HG03060 (cell line): ENCODE measurements at regions not wholly inside any gene's neighbourhood (a gene's known extent, or its start where the extent isn't known, plus 50 kb on each side); places are given as distances from the start of the nearest gene placed in this dataset.

Experiments
- ATAC-seq: cut with Tn5 transposase; IDR thresholded peaks from one replicate; pipeline ENCODE4 v1.9.1; 2021; ENCODE audit warnings: low read depth, moderate number of reproducible peaks; ENCODE audit not compliant: unreplicated experiment

GRCh38 chr4:136277741-136278140, 1254.6 kb downstream of the PCDH18 start:
- ATAC-seq: no peak

- no peak for ATAC-seq
These were observed 1285.4 kb downstream of the PCDH18 start for GRCh38 chr4:136246876-136247275.

GRCh38 chr4:136241221-136241986, 1290.9 kb downstream of the PCDH18 start:
- no peak for ATAC-seq

GRCh38 chr4:136227315-136227714, 1305.0 kb downstream of the PCDH18 start:
- ATAC-seq: no peak

GRCh38 chr4:136219592-136220125, 1312.6 kb downstream of the PCDH18 start:
- ATAC-seq: no peak

DNA sequence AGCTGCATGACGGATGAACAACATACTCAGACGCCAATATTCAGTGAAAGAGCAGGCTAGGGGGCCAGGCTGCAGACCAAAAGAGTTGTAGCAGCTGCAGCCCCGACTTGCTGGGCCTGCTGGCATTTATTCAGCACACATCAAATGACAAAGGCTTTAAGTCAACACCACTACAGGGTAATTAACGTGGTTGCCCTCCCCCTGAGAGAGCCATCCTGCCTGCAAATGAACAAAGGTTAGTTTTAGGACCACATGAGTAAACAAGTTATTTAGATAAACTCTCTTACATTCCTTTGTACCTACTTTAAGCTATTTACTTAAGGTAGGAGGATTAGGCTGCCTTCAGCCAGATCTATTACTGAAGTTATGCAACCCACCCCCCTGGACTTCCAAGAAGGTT, 1329.1 kb downstream of the PCDH18 start:
- ATAC-seq: no peak

GRCh38 chr4:136198358-136198757, 1333.9 kb downstream of the PCDH18 start:
- no peak for ATAC-seq

DNA sequence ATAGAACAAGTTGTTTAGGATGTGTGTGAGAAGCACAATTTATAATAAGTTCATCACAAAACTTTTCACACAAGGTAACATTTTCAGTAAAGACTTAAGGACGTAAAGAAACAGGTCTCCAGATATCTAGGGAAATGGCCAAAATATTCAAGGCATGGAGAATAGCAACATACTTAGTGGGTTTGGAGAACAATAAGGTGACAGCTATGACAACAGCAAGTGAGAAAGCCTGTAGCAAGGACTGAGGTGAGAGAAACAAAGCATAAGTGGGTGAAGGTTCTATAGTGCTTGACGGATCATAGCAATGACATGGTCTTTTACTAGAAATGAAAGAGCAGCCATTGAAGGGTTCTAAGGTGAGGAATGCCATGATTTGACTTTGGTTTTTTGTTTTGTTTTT, 1337.3 kb downstream of the PCDH18 start:
- no peak for ATAC-seq

GRCh38 chr4:136186650-136187049, 1345.6 kb downstream of the PCDH18 start:
- no peak for ATAC-seq

DNA sequence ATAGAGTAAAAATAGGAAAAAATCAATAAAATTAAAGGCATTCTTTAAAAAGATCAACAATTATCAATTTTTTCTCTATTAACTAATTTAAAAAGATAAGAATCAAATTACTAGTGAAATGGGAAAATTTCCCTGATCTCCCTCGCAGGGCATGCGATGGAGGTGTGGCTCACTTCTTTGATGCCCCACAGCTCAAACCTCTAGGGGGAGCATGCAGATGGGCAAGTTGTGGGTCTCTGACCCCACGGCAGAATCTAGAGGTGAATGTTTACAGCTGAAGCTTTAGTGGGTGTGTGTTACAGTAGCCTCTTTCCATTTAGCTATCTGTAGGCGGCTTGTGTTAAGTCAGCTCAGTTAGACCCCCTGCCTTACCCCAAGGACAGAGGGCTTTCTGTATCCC, 1348.8 kb downstream of the PCDH18 start:
- ATAC-seq: no peak

- ATAC-seq: no peak
These were observed 1375.3 kb downstream of the PCDH18 start for GRCh38 chr4:136156947-136157346.

DNA sequence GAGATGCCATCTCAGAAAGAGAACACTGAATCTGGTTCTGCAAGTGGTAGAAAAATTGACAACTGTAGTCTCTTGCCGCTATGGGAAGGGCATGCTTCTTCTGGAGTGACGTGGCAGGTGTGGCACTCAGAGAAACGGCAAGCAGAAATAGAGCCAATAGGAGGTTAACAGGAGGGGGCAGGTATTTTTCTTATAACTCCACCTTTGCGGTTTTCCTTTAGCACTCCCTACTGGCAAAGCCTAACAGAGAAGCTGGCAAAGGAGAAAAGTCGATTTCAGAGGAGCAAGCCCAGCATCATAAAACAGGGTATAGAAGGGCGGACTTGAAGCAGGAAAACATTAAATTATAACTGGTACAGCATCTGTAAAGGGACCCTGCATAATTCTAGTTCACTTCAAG, 1382.2 kb downstream of the PCDH18 start:
- no peak for ATAC-seq

DNA sequence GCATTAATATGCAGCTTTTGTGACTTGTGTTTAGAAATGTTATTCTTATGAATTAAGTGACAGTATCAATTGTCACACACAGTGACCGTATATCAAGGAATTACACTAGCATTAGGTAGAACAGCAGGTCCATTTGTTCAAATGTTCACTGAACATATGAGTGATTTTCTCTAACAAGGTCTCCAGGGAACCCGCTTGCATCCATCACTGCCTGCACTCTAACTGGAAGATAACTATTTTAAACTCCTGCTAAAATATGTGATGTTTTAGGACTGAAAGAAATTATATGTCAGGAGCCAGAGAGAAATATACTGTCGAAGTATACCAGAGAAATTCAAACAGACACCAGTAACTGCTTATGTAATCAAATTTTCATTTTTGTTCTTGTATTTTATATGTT, 1395.7 kb downstream of the PCDH18 start:
- ATAC-seq: no peak

DNA sequence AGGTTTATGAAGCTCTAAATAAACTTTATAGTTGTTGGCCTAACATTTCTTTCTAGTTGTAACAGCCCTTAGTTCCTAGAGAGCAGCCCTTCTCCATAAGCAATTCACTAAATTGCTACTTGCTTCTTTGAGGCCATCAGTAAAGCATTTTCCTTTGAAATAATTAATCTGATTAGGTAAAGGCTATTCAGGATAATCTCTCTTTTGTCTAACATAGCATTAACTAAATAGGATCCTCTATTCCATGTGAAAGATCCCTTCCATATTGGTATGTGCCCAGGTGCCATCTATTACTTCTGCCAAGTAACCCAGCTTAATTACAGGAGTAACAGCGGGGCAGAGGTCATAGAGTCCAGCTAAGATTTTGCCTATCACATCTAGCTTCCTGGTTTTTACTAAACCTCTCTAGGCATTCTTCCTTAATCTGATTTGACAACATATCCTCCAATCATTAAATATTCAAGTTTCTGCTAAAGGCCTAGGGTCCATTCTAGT, 1408.0 kb downstream of the PCDH18 start:
- no peak for ATAC-seq

- no peak for ATAC-seq
These were observed 1410.9 kb downstream of the PCDH18 start for GRCh38 chr4:136121426-136121825.

DNA sequence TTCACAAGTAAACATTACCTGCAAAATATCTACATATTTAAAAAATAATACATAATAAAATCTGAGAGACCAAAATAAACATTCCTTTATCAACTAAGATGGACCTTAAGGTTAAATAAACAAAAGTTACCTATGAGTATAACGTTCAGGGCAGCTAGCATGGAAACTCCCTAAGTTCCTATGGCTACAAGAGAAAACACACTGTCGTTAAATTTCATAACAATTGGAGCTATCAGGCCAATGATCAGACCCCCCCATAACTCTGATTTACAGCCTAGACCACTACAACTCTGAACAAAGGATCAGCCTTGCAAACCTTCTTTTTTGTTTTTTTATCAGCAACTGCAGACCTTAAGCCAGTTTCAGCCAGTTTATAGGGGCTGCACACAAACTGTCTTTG, 1418.4 kb downstream of the PCDH18 start:
- no peak for ATAC-seq

- no peak for ATAC-seq
These were observed 1420.2 kb downstream of the PCDH18 start for GRCh38 chr4:136112116-136112515.

DNA sequence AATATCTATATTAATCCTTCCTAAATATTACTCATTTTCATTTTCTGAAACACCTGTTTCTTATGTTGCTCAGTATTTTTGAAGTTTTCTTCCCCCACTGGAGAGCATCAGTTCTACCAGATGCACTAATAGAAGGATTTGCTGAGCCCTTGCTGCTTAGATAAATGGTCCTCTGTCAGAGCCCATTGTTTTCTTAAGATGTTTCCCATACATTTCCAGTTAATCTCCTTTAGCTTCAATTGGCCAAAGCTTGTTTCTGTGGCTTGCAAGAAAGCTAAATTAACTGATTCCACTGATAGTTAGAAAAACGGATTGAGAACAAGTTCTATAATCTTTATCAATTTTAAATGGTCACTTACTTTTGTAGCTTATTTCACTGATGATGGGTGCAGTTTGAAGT, 1425.5 kb downstream of the PCDH18 start:
- ATAC-seq: no peak

GRCh38 chr4:136103616-136104015, 1428.7 kb downstream of the PCDH18 start:
- no peak for ATAC-seq

DNA sequence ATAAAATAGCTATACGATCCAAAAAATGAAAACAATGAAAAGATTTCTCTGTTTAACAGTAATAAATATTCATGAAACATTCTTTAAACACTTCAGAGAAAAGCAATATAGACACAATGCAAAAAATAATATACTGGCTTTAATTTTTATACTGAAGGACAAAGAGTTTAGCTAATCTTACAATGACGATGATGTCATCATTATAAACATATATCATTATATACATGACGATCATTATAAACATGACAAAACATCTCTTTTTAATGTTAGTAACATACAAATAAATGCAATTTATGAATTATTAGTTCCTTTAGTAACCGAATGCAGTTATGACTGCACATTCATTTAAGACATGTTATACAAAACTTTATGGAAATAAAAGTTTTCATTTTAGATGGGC, 1434.6 kb downstream of the PCDH18 start:
- no peak for ATAC-seq

DNA sequence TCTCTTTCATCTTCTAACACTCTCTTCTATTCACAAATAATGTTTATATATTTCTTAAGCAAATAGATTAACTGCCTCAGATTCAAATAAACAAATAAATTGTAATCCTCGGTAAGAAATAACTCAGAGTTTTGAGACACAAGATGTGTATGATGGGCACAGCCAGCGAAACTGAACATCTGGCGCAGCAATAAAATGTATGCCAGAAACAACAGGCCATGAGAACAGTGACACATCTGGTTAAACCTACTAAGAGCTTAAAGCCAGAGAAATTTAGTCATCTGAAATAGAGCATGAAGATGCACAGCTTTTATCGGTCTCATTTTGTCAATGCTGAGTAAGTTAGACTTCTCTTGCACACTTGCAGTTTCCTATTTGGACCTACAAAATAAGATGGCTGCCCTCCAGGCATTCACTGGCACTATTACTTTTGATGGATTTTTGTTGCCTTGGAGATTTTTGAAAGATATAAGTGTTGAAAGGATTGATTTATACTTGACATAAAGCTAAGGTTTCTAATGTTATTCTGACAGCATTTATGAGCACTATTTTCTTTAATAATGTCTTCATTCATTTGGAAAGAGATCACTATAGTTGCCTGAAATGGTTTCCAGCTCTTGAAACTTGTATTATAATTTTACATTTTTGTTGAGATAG, 1444.0 kb downstream of the PCDH18 start:
- ATAC-seq: no peak

- no peak for ATAC-seq
These were observed 1453.3 kb downstream of the PCDH18 start for GRCh38 chr4:136078976-136079375.
